Activated naive CD4-positive, alpha-beta T cell treated with anti-CD3 and anti-CD28 coated beads, Interleukin-2, amount 50 U/mL, for 72 hours (primary cell): ENCODE measurements at regions not wholly inside any gene's neighbourhood (a gene's known extent, or its start where the extent isn't known, plus 50 kb on each side); places are given as distances from the start of the nearest gene placed in this dataset.

ENCODE experiments used
- ATAC-seq, 2 donors: fragments of 150-1000 bp; cut with Tn5 transposase; 2 replicates each; pipeline ENCODE4 v1.10.0; 2021; ENCODE audit warnings: mild to moderate bottlenecking in 2 of 2, moderate library complexity in 2 of 2
- DNase-seq, 2 donors: peaks; one replicate each; pipeline ENCODE4 v3.0.0; 2021 to 2022; ENCODE audit warnings: low spot score in 2 of 2
- H3K27ac Mint-ChIP-seq, 2 donors: one replicate each; pipeline ENCODE4 v1.8.0; 2022; ENCODE audit warnings: mild to moderate bottlenecking in 2 of 2, mixed read lengths in 2 of 2
- H3K36me3 Mint-ChIP-seq, 2 donors: one replicate each; pipeline ENCODE4 v1.8.0; 2022; ENCODE audit warnings: mixed read lengths in 2 of 2
- H3K9me3 Mint-ChIP-seq, 2 donors: one replicate each; pipeline ENCODE4 v1.8.0; 2022; ENCODE audit warnings: mixed read lengths in 2 of 2

DNA sequence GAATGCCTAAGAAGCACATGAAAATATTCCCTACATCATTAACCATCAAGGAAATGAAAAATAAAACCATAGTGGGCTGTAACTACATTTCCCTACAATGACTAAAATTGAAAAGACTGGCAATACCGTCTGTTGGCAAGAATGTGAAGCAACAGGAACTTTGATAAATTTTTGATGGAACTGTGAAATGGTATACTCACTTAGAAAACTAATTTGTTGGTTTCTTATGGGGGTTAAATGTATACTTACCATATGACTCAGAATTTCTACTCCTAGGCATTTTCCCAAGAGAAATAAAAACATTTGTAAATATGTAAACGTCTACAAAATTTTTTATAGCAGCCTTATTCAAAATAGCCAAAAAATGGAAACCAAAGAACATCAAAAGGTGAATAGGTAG lies 121.4 kb upstream of the PLEKHA5 start:
- no peaks in the 10 kb centered on the region for H3K36me3 Mint-ChIP-seq
- ATAC-seq (no peak), DNase-seq (no peak)
- no peak overlapping the region for H3K27ac Mint-ChIP-seq
- peaks cover 0 to 4% of the 10 kb centered on the region in 2 donors for H3K9me3 Mint-ChIP-seq

DNA sequence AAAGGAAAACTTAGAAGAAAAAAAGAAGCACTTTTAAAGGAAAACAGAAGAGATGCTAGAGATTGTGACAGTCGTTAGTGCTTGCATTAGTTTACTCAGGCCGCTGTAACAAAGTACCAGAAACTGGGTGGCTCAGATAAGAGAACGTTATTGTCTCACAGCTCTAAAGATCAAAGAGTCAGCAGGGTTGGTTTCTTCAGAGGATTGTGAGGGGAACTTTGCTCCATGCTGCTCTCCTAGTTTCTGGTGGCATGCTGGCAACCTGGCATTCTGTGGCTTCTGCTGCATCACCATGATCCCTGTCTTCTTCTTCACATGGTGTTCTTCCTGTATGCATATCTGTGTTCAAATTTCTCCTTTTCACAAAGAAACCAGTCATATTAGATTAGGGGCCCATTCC lies 119.4 kb upstream of the PLEKHA5 start:
- no peak overlapping the region for H3K27ac Mint-ChIP-seq
- DNase-seq (no peak), ATAC-seq (no peak)
- H3K9me3 Mint-ChIP-seq, result peaks cover 0 to 4% of the 10 kb centered on the region in 2 donors
- H3K36me3 Mint-ChIP-seq, result no peaks in the 10 kb centered on the region

DNA sequence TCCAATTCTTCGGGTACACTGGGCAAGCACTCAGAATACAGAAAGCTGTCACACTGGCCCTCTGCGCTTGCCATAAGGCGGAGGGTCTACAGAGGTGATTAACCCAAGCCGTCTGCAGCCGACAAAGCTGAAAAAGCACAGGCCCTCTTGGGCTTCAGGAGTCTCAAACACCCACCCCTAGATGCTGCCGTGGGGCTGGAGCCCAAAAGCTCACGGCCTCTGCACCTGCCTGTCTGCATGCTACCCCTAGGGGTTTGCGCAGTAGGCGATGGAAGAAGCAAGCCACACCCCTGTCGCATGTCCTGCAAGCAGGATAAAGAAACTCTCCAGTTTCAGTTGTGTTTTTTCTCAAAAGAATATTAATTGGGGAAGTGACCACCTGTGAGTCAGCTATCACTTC lies 118.8 kb upstream of the PLEKHA5 start:
- no peak overlapping the region for H3K27ac Mint-ChIP-seq
- ATAC-seq, result no peak
- H3K36me3 Mint-ChIP-seq, result no peaks in the 10 kb centered on the region
- no peak for DNase-seq
- H3K9me3 Mint-ChIP-seq, result peaks cover 0 to 4% of the 10 kb centered on the region in 2 donors

DNA sequence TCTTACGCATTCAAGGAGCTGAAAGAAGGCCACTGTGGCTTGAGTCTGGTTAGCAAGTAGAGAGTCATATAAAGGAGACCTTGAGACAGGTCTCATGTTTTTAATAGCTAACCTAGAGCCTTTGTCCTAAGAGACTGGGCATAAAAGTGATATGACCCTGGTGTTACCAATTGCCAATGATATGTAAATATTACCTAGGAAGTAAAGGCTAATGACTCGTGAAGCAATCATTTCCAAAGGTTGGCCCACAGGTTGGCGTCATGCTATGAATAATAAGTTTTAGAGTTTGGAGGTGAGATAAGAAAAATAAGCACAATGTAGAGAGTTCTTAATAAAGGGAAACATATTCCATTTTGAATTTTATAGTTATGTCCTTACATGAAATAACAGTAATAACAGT lies 116.6 kb upstream of the PLEKHA5 start:
- ATAC-seq, result no peak
- no peaks in the 10 kb centered on the region for H3K36me3 Mint-ChIP-seq
- H3K27ac Mint-ChIP-seq, result no peak overlapping the region
- no peak for DNase-seq
- H3K9me3 Mint-ChIP-seq, result peaks cover 0 to 8% of the 10 kb centered on the region in 2 donors

DNA sequence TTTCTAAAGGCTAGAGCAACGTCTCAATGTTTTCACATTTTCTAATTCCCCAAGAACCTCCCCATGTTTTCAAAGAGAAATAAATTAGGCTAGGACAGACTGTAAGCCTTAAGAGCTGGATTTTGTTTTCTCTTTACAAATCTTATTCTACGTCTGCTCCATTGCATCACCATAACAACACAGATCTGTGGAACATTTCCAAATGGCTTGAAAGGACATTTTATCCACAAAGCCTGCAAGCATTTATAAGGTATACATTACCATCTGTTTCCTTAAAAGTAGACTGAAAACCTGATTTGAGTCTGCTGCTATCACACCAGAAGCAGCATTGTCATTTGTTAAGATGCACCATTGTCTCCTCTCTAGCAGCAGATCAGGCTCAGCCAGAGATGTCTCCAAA lies 115.3 kb upstream of the PLEKHA5 start:
- ATAC-seq, result no peak
- Mint-ChIP-seq H3K9me3 (peaks cover 0 to 14% of the 10 kb centered on the region in 2 donors), H3K27ac (no peak overlapping the region), H3K36me3 (no peaks in the 10 kb centered on the region)
- no peak for DNase-seq

DNA sequence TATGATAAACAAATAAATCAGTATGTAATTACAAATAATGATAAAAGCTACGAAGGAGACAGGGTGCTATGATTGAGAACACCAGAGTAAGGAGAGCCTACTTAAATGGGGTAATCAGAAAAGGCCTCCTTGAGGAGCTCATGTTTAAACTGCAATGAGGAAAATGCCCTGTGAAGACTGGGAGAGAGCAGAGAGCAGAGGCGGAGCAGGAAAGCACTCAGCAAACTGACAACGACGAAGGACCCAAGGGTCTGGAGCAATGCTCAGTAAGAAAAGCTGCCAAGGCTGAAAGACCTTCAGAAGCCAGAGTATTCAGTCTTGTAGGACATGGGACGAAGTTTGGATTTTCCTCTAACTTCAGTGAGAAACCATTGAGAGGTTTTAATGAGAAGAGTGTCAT lies 114.2 kb upstream of the PLEKHA5 start:
- H3K36me3 Mint-ChIP-seq, result no peaks in the 10 kb centered on the region
- DNase-seq (no peak), ATAC-seq (no peak)

DNA sequence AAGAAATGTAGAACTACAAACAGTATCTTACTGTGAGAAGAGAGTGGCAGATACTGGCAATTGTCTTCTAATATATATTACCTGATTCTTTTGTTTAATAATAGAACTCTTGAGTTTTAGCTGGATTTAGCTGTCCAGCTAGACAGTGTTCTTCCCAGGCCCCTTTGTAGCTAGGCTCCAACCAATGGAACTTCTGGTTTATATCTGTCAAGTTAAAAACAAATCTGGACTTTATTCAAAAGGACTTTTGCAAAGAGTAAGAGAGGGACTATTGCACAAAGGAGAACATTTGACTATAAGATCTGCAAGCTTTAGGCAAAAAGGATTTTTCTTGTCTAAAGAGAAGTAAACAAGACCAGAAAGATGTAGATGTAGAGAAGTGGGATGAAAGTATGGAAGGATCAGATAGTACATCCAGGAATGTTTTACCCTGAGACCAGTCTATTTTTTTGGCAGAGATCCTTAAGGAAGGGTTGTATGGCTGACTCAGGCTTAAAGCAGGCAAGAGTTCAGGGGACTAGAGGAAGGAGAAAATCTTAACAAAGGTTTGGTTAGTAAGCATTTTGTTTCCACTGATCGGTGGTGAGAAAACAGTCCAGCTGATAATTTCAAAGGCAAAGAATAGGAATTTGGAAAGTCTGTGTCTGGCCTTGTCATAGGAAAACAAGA lies 111.1 kb upstream of the PLEKHA5 start:
- Mint-ChIP-seq H3K9me3 (peaks cover 0 to 10% of the 10 kb centered on the region in 2 donors), H3K27ac (no peak overlapping the region), H3K36me3 (no peaks in the 10 kb centered on the region)
- DNase-seq (no peak), ATAC-seq (no peak)

More for the DNA sequence above, 114.2 kb upstream of the PLEKHA5 start:
- H3K27ac Mint-ChIP-seq, result no peak overlapping the region
- peaks cover 0 to 10% of the 10 kb centered on the region in 2 donors for H3K9me3 Mint-ChIP-seq

DNA sequence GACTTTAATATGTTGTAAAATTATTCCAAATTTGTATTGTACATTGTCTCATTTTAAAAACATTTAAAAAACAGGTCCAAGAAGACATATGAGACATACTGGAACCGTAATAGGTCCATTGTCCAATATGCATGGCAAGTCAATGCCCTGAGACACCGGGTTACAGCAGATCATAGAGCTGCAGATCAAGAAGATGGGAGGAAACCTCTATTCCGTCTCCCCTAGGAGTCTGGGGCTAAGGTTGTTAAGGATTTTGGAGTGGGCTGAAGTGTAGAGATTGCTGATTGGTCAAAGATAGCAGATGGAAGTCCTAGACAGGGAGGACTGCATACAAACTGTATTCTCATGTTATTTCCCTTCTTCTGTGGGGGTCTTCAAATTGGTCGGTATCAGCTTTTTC lies 108.3 kb upstream of the PLEKHA5 start:
- no peak for ATAC-seq

DNA sequence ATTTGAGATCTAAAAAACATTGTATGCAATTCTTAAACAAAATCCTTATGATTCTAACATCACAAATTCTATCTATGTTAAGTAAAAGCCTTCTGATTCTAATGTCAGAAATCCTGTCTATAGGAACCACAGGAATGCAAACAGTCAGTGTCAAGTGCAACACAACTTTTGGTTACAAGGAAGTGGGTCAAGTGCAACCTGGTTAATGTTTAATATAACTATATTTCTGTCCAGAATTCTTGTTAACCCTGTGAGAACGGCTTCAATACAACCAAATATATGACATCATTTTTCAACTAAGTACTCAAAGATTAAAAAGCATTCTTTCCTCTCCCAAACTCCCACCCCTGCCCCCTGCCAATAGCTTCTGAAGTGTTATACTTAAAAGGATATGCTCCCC lies 107.9 kb upstream of the PLEKHA5 start:
- Mint-ChIP-seq H3K36me3 (no peaks in the 10 kb centered on the region), H3K9me3 (peaks cover 0 to 10% of the 10 kb centered on the region in 2 donors), H3K27ac (no peak overlapping the region)
- no peak for DNase-seq
- no peak for ATAC-seq

More for the DNA sequence above, 108.3 kb upstream of the PLEKHA5 start:
- DNase-seq, result no peak
- H3K36me3 Mint-ChIP-seq, result no peaks in the 10 kb centered on the region
- H3K9me3 Mint-ChIP-seq, result peaks cover 0 to 10% of the 10 kb centered on the region in 2 donors
- H3K27ac Mint-ChIP-seq, result no peak overlapping the region

DNA sequence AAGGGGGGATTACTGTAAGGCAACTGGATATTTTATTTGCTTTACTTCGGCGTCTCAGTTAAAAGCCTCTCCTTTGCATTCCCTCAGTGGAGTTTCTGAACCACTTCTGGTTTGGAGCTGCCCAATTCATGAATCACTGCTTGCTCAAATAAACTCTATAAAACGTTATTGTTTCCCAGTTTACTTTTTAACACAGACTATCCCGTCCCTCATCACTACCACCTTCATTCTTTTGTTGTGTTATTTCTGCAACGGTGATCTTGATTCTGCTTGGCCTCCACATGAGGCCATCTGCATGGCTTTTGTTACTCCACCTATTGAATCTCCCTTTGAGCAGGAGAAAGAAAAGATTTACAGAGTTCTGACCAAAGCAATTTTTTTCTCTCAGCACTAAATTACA lies 104.0 kb upstream of the PLEKHA5 start:
- Mint-ChIP-seq H3K9me3 (no peaks in the 10 kb centered on the region), H3K27ac (no peak overlapping the region), H3K36me3 (no peaks in the 10 kb centered on the region)
- DNase-seq, result no peak
- ATAC-seq, result no peak

DNA sequence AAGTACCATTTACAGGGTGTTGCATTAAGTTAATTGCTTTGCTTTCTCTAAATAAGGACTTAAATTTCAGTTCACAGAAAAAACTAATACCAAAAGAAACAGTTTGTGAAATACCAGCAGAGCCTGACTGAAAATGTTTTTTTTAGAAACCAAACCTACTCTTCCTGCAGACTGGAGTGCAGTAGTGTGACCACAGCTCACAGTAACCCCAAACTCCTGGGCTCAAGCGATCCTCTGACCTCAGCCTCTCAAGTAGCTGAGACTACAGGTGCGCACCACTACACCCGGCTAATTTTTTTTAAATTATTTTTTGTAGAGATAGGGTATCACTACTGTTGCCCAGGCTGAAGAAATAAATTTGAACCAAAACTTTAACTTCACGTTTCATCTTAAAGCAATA lies 103.5 kb upstream of the PLEKHA5 start:
- H3K36me3 Mint-ChIP-seq, result no peaks in the 10 kb centered on the region
- no peak overlapping the region for H3K27ac Mint-ChIP-seq

DNA sequence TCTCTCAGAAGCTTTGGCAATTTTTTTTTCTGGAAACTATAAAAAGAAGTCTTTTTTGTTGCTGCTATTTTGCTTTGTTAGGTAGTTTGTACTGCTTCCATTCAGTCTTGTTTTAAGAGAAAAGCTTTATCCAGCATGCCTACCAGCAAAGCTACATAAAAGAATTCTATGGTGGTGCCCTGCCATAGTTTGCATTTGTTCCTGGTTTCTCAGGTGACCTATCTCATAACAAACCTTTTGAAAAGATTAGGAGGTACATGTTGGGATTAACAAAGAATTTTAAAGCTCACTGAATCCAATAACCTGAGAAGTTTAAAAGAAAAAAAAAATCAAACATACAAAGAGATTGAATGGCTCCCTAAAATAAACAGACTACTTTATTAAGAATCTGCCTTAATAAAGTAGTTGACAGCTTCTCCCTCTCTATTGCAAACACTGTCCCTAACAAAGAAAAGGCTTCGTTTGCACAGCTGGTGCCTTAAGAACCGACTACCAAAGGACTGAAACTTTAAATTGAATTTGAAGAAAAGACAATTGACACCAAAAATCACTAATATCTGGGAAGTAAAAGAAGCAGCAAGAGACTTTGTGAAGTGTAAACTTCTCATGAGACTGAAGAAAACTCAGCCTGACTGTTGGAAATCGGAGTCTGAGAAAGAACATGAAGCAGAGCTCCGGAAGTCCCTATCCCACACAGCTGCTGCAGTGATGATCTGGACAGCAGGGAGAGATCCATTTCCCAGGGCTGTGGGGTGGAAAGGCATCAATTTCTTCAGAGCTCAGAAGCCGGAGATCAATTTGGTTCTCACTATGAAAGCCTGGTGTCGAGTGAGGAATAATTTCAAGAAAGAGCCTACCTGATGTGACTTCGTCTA lies 102.7 kb upstream of the PLEKHA5 start:
- Mint-ChIP-seq H3K27ac (no peak overlapping the region), H3K36me3 (no peaks in the 10 kb centered on the region), H3K9me3 (no peaks in the 10 kb centered on the region)
- ATAC-seq (no peak), DNase-seq (no peak)

More for the DNA sequence above, 103.5 kb upstream of the PLEKHA5 start:
- ATAC-seq, result no peak
- H3K9me3 Mint-ChIP-seq, result no peaks in the 10 kb centered on the region
- no peak for DNase-seq

DNA sequence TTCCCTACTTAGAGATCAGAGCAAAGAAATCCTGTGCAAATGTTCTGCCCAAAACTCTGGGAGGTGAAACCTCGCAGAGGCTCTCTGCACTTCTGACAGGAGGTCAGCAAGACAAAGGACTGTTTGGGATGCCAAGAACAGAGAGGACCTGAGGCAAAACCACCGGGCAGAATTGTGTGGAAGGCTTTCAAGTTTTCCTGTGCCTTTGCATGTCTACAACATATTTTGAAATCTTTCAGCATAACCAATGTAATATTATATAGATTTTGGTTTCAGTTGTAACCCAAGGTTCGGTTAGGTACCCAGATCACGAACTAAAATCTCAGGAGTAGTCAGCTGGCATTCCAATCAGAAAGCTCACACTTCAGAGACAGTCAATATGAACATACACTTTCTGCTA lies 99.4 kb upstream of the PLEKHA5 start:
- Mint-ChIP-seq H3K27ac (no peak overlapping the region), H3K9me3 (peaks cover 8 to 11% of the 10 kb centered on the region in 2 donors), H3K36me3 (no peaks in the 10 kb centered on the region)
- no peak for ATAC-seq
- no peak for DNase-seq

DNA sequence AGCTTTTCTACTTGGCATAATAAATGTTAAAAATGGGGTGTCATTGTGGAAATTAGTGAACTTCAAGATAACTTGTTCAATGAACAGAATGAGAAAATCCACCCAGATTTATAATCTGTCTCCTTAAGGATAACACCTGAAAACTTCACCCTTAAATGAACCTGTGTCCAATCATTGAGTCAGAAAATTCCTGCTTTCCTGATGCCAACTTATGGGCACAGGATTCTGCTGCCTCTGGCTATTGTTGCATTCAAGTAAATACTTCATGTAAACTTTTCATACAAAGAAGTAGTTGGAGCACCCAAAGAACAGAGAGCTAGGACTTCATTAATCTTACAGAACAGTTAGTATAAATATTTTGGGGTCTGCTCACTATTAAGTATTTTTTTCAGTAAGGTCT lies 98.9 kb upstream of the PLEKHA5 start:
- H3K27ac Mint-ChIP-seq, result no peak overlapping the region
- ATAC-seq (no peak), DNase-seq (no peak)
- H3K36me3 Mint-ChIP-seq, result no peaks in the 10 kb centered on the region
- H3K9me3 Mint-ChIP-seq, result peaks cover 8 to 11% of the 10 kb centered on the region in 2 donors

DNA sequence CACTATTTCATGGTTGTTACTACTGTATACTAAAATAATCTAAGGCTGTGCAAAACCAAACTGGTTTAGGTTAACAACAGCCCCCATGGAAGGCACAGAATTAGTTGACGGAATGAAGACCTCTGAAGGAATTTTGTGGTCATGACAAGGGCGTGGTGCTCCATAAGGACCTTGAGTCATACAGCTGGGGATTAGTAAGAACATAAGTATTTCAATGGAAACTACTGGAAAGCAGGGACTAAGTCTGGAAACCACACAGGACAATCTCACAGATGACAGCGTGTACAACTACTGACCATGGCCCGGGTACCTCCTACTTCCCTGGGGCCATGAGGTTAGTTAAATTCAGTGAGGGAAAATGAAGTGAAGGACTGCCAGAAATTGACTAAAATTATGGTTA lies 98.5 kb upstream of the PLEKHA5 start:
- Mint-ChIP-seq H3K27ac (no peak overlapping the region), H3K36me3 (no peaks in the 10 kb centered on the region), H3K9me3 (peaks cover 8 to 11% of the 10 kb centered on the region in 2 donors)
- no peak for ATAC-seq
- DNase-seq, result no peak

DNA sequence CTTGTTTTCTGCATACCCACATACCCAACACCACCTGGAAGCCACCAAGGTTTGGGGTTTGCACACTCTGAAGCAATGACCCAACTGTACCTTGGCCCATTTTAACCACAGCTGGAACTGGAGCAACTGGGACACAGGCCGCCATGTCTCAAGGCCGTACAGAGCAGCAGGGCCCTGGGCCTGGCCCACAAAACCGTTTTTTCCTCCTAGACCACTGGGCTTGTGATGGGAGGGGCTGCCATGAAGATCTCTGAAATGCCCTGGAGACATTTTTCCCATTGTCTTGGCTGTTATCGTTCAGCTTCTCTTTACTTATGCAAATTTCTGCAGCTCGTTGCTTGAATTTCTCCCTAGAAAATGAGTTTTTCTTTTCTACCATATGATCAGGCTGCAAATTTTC lies 96.7 kb upstream of the PLEKHA5 start:
- ATAC-seq, result no peak
- DNase-seq, result no peak
- H3K9me3 Mint-ChIP-seq, result peaks cover 8 to 11% of the 10 kb centered on the region in 2 donors
- no peak overlapping the region for H3K27ac Mint-ChIP-seq
- no peaks in the 10 kb centered on the region for H3K36me3 Mint-ChIP-seq

DNA sequence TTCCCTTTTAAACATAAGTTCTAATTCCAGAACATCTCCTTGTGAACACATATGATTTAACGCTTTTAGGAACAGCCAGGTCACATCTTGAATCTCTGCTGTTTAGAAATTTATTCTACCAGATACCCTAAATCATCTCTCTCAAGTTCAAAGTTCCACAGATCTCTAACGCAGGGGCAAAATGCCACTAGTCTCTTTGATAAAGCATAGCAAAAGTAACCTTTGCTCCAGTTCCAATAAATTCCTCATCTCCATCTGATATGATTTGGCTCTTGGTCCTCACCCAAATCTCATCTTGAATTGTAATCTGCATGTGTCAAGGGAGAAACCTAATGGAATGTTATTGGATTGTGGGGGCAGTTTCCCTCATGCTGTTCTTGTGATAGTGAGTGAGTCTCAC lies 96.3 kb upstream of the PLEKHA5 start:
- Mint-ChIP-seq H3K9me3 (peaks cover 8 to 11% of the 10 kb centered on the region in 2 donors), H3K36me3 (no peaks in the 10 kb centered on the region), H3K27ac (no peak overlapping the region)
- DNase-seq (no peak), ATAC-seq (no peak)

DNA sequence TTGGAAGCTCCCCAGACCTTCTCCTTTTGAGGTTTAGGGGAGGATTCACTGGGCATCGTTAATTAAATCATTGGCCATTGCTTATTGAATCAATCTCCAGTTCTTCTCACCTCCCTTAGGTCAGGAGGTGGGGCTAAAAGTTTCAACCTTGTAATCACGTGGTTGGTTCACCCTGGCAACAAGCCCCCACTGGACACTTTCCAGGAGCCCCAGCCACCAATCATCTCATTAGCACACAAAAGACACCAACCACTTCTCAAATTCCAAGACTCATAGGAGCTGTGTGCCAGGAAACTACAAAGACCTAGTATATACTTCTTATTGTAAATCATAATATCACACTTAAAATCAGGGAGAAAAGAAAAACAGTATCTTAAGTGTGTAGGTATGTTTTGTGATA lies 94.6 kb upstream of the PLEKHA5 start:
- Mint-ChIP-seq H3K36me3 (no peaks in the 10 kb centered on the region), H3K9me3 (peaks cover 8 to 11% of the 10 kb centered on the region in 2 donors), H3K27ac (no peak overlapping the region)
- ATAC-seq (no peak), DNase-seq (no peak)
